GM13976 (cell line): ENCODE measurements at regions not wholly inside any gene's neighbourhood (a gene's known extent, or its start where the extent isn't known, plus 50 kb on each side); places are given as distances from the start of the nearest gene placed in this dataset.

Source experiments
- DNase-seq: peaks from one replicate; pipeline ENCODE4 v3.0.0; 2012; ENCODE audit warnings: low spot score
- CTCF ChIP-seq: IDR thresholded peaks from 2 replicates; pipeline ENCODE4 v1.5.1; 2012; ENCODE audit warnings: borderline replicate concordance, mild to moderate bottlenecking; ENCODE audit not compliant: insufficient read depth; ENCODE audit errors: extremely low read depth, missing control alignments, control extremely low read depth
- in situ Hi-C: fragments of 300-500 bp; cut with MboI; formaldehyde crosslinking; loops from one replicate; pipeline ENCODE4 v1.12.0; 2022; ENCODE audit warnings: low sequenced_read_pairs, mixed read lengths, inconsistent platforms; ENCODE audit not compliant: unreplicated experiment

- DNase-seq = no peak
- in situ Hi-C loops = no loop called here
- no peak for TF ChIP-seq CTCF
These were observed 132.0 kb downstream of the FAM181B start for GRCh38 chr11:82601711-82602110.

GRCh38 chr11:82599836-82600235 is 133.8 kb downstream of the FAM181B start:
- no peak for DNase-seq
- TF ChIP-seq CTCF = no peak
- in situ Hi-C loops = no loop called here

GRCh38 chr11:82586581-82586980 is 147.1 kb downstream of the FAM181B start:
- DNase-seq = no peak
- no peak for TF ChIP-seq CTCF
- in situ Hi-C loops = no loop called here

- in situ Hi-C loops = no loop called here
- DNase-seq = no peak
- no peak for TF ChIP-seq CTCF
These were observed 156.4 kb downstream of the FAM181B start for GRCh38 chr11:82577246-82577645.

DNA sequence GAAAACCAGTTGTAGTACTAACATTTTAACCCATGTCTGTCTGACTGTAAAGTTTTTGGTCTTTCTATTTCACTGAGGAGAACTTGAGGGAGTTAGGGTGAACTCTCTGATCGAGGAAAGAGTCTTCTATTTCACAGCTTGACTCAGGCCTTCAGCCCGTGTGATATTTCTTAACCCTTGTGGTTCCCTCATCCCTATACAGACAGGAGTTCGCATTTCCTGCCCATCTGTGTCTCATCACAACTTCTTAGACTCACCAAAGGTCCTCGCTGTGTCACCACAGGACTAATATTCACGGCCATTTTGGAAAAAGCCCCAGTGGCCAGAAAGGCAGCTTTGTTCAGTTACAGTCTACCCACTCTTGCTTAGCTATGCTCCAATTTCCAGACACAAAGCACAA is 172.8 kb downstream of the FAM181B start:
- DNase-seq = no peak
- TF ChIP-seq CTCF = no peak
- in situ Hi-C loops = no loop called here

GRCh38 chr11:82559609-82560008 is 174.1 kb downstream of the FAM181B start:
- in situ Hi-C loops = no loop called here

More at GRCh38 chr11:82559609-82560008, 174.1 kb downstream of the FAM181B start:
- no peak for DNase-seq
- no peak for TF ChIP-seq CTCF
